ENCODE measurements at regions not wholly inside any gene's neighbourhood (a gene's known extent, or its start where the extent isn't known, plus 50 kb on each side); places are given as distances from the start of the nearest gene placed in this dataset.

DNA sequence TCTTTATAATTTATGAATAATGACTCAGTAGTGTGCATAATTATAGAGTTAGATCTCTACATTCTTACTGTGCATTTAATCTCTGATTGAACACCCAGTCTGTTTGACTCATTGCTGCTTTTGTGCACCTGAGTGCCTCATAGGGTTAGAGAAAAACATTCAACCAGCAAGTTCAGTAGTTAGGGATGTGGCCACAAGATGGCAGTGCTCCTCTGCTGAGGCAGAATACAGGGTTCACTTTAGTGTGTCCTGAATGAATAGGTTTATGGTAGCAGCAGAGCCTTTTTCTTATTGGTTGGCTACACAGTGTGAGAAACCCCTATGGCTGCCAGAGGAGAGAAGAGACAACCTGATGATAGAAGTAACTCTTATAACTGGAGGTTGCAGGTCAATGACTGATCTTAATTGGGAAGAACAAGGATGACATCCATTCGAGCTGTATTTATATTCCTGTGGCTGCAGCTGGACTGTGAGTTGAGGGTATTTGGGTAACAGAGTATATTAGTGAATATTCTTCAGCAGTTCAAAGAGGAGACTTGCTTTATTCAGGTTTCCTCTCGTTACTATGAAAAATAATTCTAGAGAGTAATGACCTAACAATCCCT is 194.9 kb upstream of the OR4E1 start:
- no peaks in the 10 kb centered on the region for H3K4me1 ChIP-seq
- intact Hi-C loops (cut with DNase I; ENCODE audit: low total_unique reads): no loop called here
- no peak overlapping the region for H3K4me3 ChIP-seq
- H3K9me3 ChIP-seq: no peaks in the 10 kb centered on the region
- no peak for DNase-seq (ENCODE audit: low spot score in 2 of 2)
- no peaks in the 10 kb centered on the region for H3K36me3 ChIP-seq
- H3K27me3 ChIP-seq: no peaks in the 10 kb centered on the region
- H3K27ac ChIP-seq: no peak overlapping the region
- TF ChIP-seq, protein P1, sequence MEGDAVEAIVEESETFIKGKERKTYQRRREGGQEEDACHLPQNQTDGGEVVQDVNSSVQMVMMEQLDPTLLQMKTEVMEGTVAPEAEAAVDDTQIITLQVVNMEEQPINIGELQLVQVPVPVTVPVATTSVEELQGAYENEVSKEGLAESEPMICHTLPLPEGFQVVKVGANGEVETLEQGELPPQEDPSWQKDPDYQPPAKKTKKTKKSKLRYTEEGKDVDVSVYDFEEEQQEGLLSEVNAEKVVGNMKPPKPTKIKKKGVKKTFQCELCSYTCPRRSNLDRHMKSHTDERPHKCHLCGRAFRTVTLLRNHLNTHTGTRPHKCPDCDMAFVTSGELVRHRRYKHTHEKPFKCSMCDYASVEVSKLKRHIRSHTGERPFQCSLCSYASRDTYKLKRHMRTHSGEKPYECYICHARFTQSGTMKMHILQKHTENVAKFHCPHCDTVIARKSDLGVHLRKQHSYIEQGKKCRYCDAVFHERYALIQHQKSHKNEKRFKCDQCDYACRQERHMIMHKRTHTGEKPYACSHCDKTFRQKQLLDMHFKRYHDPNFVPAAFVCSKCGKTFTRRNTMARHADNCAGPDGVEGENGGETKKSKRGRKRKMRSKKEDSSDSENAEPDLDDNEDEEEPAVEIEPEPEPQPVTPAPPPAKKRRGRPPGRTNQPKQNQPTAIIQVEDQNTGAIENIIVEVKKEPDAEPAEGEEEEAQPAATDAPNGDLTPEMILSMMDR (IDR thresholded peaks at IDR 0.05): peak in 2 of 3 donors; percentile 22 to 42
- no peak for TF ChIP-seq POLR2A (IDR thresholded peaks at IDR 0.05)

DNA sequence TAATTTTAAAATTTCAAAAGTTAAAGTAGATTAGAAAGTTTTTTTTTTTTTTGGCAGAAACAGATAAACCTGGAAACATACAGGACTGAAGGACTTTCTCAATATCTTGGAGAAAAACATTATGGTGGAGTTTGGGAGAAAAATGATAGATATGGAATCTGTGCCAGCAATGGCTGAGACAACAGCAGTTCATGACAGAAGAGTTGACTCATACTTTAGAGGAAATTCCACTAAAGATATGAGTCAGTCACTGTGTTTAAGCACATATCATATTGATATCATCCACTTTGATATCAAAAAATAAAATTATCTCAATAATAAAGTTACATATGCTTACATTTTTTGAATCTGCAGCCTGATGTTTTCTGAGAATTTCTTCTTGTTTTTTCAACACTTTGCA is 193.9 kb upstream of the OR4E1 start:
- no peaks in the 10 kb centered on the region for H3K36me3 ChIP-seq
- intact Hi-C loops (cut with DNase I; ENCODE audit: low total_unique reads): no loop called here
- TF ChIP-seq POLR2AphosphoS5 (IDR thresholded peaks at IDR 0.05) (no peak), POLR2A (IDR thresholded peaks at IDR 0.05) (no peak)
- TF ChIP-seq, protein P1 (IDR thresholded peaks at IDR 0.05): no peak
- H3K4me1 ChIP-seq: no peaks in the 10 kb centered on the region
- no peaks in the 10 kb centered on the region for H3K27me3 ChIP-seq
- H3K9me3 ChIP-seq: no peaks in the 10 kb centered on the region
- DNase-seq (ENCODE audit: low spot score in 2 of 2): no peak
- no peak overlapping the region for H3K4me3 ChIP-seq
- H3K27ac ChIP-seq: no peak overlapping the region

DNA sequence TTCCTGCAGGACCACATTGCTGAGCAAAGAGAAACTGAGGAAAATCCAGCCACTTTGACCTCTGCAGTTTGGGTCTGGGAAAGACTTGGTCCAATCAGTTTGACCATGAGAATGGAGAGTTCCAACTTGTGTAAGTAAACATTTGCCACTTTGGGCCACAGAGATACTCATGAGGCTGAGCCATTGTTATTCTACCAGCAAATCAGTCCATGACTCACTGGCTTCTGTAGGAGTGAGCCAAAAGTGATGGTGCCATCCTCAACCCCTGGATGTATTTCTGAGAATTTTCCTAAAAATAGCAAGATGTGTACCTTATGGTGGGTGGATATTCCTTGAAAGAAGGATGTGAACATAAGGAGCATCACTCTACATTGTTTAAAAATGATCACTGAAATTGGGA is 192.9 kb upstream of the OR4E1 start:
- Histone ChIP-seq H3K27me3 (no peaks in the 10 kb centered on the region), H3K36me3 (no peaks in the 10 kb centered on the region), H3K4me3 (no peak overlapping the region), H3K27ac (no peak overlapping the region), H3K4me1 (no peaks in the 10 kb centered on the region), H3K9me3 (no peaks in the 10 kb centered on the region)
- no peak for DNase-seq (ENCODE audit: low spot score in 2 of 2)
- TF ChIP-seq POLR2AphosphoS5 (IDR thresholded peaks at IDR 0.05) (no peak), POLR2A (IDR thresholded peaks at IDR 0.05) (no peak)
- TF ChIP-seq, protein P1 (IDR thresholded peaks at IDR 0.05): no peak
- intact Hi-C loops (cut with DNase I; ENCODE audit: low total_unique reads): no loop called here

DNA sequence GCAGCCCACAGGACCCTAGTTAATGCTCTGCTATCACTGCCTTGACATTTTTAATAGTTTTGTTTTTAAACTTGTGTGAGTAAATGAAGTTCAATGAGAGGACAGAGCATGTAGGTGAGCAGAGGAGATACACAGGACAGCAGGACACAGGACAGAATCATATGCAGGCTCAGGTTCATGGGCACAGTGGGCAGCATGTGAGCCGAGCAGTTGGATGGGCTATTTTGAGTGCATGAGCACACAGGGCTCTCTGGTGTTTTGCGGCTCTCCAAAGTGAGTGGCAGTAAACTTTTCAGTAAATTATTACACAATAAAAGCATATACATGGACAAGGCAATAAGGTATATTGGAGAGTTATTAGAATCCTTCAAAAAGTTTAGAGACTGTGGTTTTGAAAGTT is 189.7 kb upstream of the OR4E1 start:
- Histone ChIP-seq H3K36me3 (no peaks in the 10 kb centered on the region), H3K4me1 (no peaks in the 10 kb centered on the region), H3K4me3 (no peak overlapping the region), H3K27me3 (no peaks in the 10 kb centered on the region), H3K27ac (no peak overlapping the region), H3K9me3 (no peaks in the 10 kb centered on the region)
- DNase-seq (ENCODE audit: low spot score in 2 of 2): no peak
- intact Hi-C loops (cut with DNase I; ENCODE audit: low total_unique reads): no loop called here
- TF ChIP-seq POLR2A (IDR thresholded peaks at IDR 0.05) (no peak), POLR2AphosphoS5 (IDR thresholded peaks at IDR 0.05) (no peak)
- TF ChIP-seq, protein P1 (IDR thresholded peaks at IDR 0.05): no peak

DNA sequence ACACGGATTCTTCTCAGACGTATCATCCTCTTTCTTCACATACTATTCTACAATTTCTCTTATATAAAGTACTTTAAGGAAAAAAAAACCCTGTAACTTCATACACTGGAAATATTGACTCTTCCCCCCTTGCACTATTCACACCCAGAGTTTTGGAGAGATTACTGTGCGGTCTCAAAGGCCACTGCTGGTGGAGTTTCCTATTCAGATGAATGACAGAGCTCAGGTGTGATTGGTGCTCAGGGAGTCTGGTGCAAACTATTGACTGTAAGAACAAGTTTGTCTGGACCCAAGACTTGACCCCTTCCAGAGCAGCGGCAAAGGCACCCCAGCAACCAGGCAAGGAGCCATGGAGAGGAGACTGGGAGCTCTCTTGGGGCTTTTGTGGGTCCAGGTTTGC is 187.5 kb upstream of the OR4E1 start:
- TF ChIP-seq, protein P1 (IDR thresholded peaks at IDR 0.05): no peak
- TF ChIP-seq POLR2AphosphoS5 (IDR thresholded peaks at IDR 0.05) (no peak), POLR2A (IDR thresholded peaks at IDR 0.05) (no peak)
- Histone ChIP-seq H3K27ac (no peak overlapping the region), H3K9me3 (no peaks in the 10 kb centered on the region), H3K27me3 (no peaks in the 10 kb centered on the region), H3K36me3 (no peaks in the 10 kb centered on the region), H3K4me1 (no peaks in the 10 kb centered on the region), H3K4me3 (no peak overlapping the region)
- no peak for DNase-seq (ENCODE audit: low spot score in 2 of 2)
- intact Hi-C loops (cut with DNase I; ENCODE audit: low total_unique reads): no loop called here
